ENCODE measurements at regions not wholly inside any gene's neighbourhood (a gene's known extent, or its start where the extent isn't known, plus 50 kb on each side); places are given as distances from the start of the nearest gene placed in this dataset.

DNA sequence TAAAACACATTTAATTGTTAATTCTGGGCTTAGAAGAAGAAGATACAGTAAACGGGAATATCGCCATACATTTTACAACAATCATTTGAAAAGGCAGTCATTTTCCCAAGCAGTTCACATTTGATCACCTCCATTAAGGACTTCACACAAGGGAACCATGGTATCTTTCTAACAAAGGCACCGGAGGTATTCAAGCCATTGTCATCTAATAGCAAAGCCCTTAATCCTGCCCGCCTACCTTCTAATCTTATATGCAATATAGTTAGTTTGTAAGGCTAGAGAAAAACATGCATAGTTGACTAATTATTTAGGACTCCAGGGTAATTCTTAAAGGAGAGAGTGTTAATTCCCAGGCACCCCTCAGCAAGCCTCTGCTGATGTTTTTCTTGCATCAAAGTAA, 83.1 kb downstream of the MRPL32 start:
- Histone ChIP-seq H3K9me3 (ENCODE audit: insufficient read depth in 2 of 2, low read depth in 1 of 2, low read length in 1 of 2) (no peaks in the 10 kb centered on the region), H3K23ac (ENCODE audit: insufficient read length) (no peak overlapping the region), H3K4me1 (replicated peaks in 1 of 4; ENCODE audit: control insufficient read depth in 3 of 4, insufficient read depth in 4 of 4, low read length in 3 of 4) (no peaks in the 10 kb centered on the region), H4K5ac (ENCODE audit: insufficient read length, low read depth, low read length) (no peak overlapping the region), H4K8ac (ENCODE audit: extremely low read depth, insufficient read depth, low read length) (no peak overlapping the region), H4K91ac (replicated peaks; ENCODE audit: insufficient read length, low read length) (no peak overlapping the region), H2BK15ac (ENCODE audit: low read length) (no peak overlapping the region), H2BK12ac (ENCODE audit: low read depth, low read length) (no peak overlapping the region), H3K9ac (replicated peaks in 1 of 4; ENCODE audit: extremely low read depth in 1 of 4, low read depth in 3 of 4, low read length in 3 of 4) (no peak overlapping the region), H3K14ac (ENCODE audit: insufficient read length) (no peak overlapping the region), H3K27me3 (replicated peaks in 1 of 4; ENCODE audit: control insufficient read depth in 3 of 4, extremely low read depth in 1 of 4, insufficient read depth in 3 of 4, low read length in 3 of 4) (no peaks in the 10 kb centered on the region), H3K18ac (ENCODE audit: extremely low read depth, low read length) (no peak overlapping the region), H3K27ac (ENCODE audit: low read depth, low read length) (no peak overlapping the region), H2BK20ac (ENCODE audit: low read length) (no peak overlapping the region), H3K56ac (replicated peaks; ENCODE audit: insufficient read length, low read depth, low read length) (no peak overlapping the region), H3K36me3 (ENCODE audit: control insufficient read depth in 2 of 4, insufficient read depth in 4 of 4, low read length in 3 of 4) (no peaks in the 10 kb centered on the region), H3K23me2 (ENCODE audit: low read depth, low read length) (no peaks in the 10 kb centered on the region), H2BK5ac (ENCODE audit: low read depth, low read length) (no peak overlapping the region), H2BK120ac (replicated peaks; ENCODE audit: low read depth, low read length) (no peak overlapping the region), H2AFZ (ENCODE audit: low read length) (no peak overlapping the region), H3K4me3 (ENCODE audit: extremely low read depth in 1 of 4, insufficient read depth in 2 of 4, low read depth in 3 of 4, low read length in 4 of 4) (no peak overlapping the region), H2AK5ac (ENCODE audit: low read depth, low read length) (no peak overlapping the region), H3K4ac (replicated peaks; ENCODE audit: insufficient read length, low read depth, low read length) (no peak overlapping the region), H3K79me2 (ENCODE audit: control insufficient read depth in 1 of 2, insufficient read depth in 2 of 2, low read length in 2 of 2) (no peaks in the 10 kb centered on the region), H4K20me1 (replicated peaks in 1 of 2; ENCODE audit: control insufficient read depth in 1 of 2, insufficient read depth in 2 of 2, low read length in 2 of 2) (no peaks in the 10 kb centered on the region), H3K79me1 (ENCODE audit: low read depth, low read length) (no peaks in the 10 kb centered on the region), H3K4me2 (ENCODE audit: insufficient read depth in 1 of 2, low read depth in 2 of 2, low read length in 2 of 2) (no peak overlapping the region)
- no peak for DNase-seq (ENCODE audit: low read depth in 1 of 2, low spot score in 2 of 2)
- WGBS, 2 experiments (ENCODE audit: extremely low coverage in 1 of 2, insufficient coverage in 1 of 2, insufficient read length in 1 of 2, insufficient replicate concordance in 2 of 2, low coverage in 1 of 2, low lambda C conversion rate in 2 of 2, missing lambda C conversion rate in 1 of 2), result 84% methylated on average over 4 of the region's 4 CpGs; no CpG with 5 or more reads in 1 of the 2 experiments
- FAIRE-seq, result no peak
- CTCF ChIA-PET (ENCODE audit: partially characterized antibody), result no interaction called here
- POLR2A ChIA-PET (ENCODE audit: partially characterized antibody), result no interaction called here
- TF ChIP-seq TAF1 (IDR thresholded peaks at IDR 0.05; ENCODE audit: low read depth, low read length) (no peak), BRCA1 (IDR thresholded peaks at IDR 0.05; ENCODE audit: low read depth, low read length) (no peak), CBX8 (IDR thresholded peaks at IDR 0.05; ENCODE audit: borderline replicate concordance, low read depth, low read length) (no peak), KDM4A (IDR thresholded peaks at IDR 0.05; ENCODE audit: low read depth, low read length, severe bottlenecking) (no peak)
- TF ChIP-seq, protein P1, sequence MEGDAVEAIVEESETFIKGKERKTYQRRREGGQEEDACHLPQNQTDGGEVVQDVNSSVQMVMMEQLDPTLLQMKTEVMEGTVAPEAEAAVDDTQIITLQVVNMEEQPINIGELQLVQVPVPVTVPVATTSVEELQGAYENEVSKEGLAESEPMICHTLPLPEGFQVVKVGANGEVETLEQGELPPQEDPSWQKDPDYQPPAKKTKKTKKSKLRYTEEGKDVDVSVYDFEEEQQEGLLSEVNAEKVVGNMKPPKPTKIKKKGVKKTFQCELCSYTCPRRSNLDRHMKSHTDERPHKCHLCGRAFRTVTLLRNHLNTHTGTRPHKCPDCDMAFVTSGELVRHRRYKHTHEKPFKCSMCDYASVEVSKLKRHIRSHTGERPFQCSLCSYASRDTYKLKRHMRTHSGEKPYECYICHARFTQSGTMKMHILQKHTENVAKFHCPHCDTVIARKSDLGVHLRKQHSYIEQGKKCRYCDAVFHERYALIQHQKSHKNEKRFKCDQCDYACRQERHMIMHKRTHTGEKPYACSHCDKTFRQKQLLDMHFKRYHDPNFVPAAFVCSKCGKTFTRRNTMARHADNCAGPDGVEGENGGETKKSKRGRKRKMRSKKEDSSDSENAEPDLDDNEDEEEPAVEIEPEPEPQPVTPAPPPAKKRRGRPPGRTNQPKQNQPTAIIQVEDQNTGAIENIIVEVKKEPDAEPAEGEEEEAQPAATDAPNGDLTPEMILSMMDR (IDR thresholded peaks at IDR 0.05; ENCODE audit: control extremely low read depth in 1 of 3, insufficient read depth in 1 of 3, low read depth in 1 of 3, low read length in 3 of 3), result no peak

Data from H1 (cell line).